KMS-11 (cell line): ENCODE measurements at regions not wholly inside any gene's neighbourhood (a gene's known extent, or its start where the extent isn't known, plus 50 kb on each side); places are given as distances from the start of the nearest gene placed in this dataset.

Experiments used
- H2AFZ ChIP-seq: fragments of 200-600 bp; sonication (generic); 2 replicates; pipeline ENCODE4 v1.6.1; 2016; ENCODE audit warnings: antibody characterized with exemption, mixed run types, low read depth
- H3K27ac ChIP-seq: fragments of 200-600 bp; sonication (generic); 2 replicates; pipeline ENCODE4 v1.6.1; 2016; ENCODE audit warnings: mild to moderate bottlenecking, mixed run types
- H3K27me3 ChIP-seq: fragments of 200-600 bp; sonication (generic); 2 replicates; pipeline ENCODE4 v1.6.1; 2017; ENCODE audit warnings: mild to moderate bottlenecking, low read depth, mixed run types, moderate library complexity; ENCODE audit not compliant: insufficient read depth
- H3K36me3 ChIP-seq: fragments of 200-600 bp; sonication (generic); 2 replicates; pipeline ENCODE4 v1.6.1; 2017; ENCODE audit warnings: mild to moderate bottlenecking, mixed run types; ENCODE audit not compliant: insufficient read depth
- H3K4me1 ChIP-seq: fragments of 200-600 bp; sonication (generic); 2 replicates; pipeline ENCODE4 v1.6.1; 2016; ENCODE audit warnings: mild to moderate bottlenecking, low read depth, mixed run types; ENCODE audit not compliant: poor library complexity, severe bottlenecking
- H3K4me2 ChIP-seq: fragments of 200-600 bp; sonication (generic); 2 replicates; pipeline ENCODE4 v1.7.0; 2016; ENCODE audit warnings: mild to moderate bottlenecking, mixed run types
- H3K4me3 ChIP-seq: fragments of 200-600 bp; sonication (generic); IDR thresholded peaks from 2 replicates; pipeline ENCODE4 v1.6.1; 2017; ENCODE audit warnings: low read depth, low read length, mixed read lengths; ENCODE audit not compliant: insufficient read depth
- H3K79me2 ChIP-seq: fragments of 200-600 bp; sonication (generic); 2 replicates; pipeline ENCODE4 v1.6.1; 2016; ENCODE audit warnings: low read depth, mixed run types; ENCODE audit not compliant: insufficient read depth
- H3K9ac ChIP-seq: fragments of 200-600 bp; sonication (generic); 2 replicates; pipeline ENCODE4 v1.6.1; 2016; ENCODE audit warnings: mild to moderate bottlenecking, mixed run types
- H4K20me1 ChIP-seq: fragments of 200-600 bp; sonication (generic); 2 replicates; pipeline ENCODE4 v1.6.1; 2016; ENCODE audit warnings: mild to moderate bottlenecking, mixed run types; ENCODE audit not compliant: insufficient read depth
- TF ChIP-seq, protein P1 (sequence below): fragments of 200-600 bp; sonication (generic); conservative IDR thresholded peaks from 2 replicates; pipeline ENCODE4 v1.6.1; 2017; ENCODE audit warnings: low read depth, mild to moderate bottlenecking, antibody characterized with exemption, low read length, moderate library complexity, mixed read lengths

DNA sequence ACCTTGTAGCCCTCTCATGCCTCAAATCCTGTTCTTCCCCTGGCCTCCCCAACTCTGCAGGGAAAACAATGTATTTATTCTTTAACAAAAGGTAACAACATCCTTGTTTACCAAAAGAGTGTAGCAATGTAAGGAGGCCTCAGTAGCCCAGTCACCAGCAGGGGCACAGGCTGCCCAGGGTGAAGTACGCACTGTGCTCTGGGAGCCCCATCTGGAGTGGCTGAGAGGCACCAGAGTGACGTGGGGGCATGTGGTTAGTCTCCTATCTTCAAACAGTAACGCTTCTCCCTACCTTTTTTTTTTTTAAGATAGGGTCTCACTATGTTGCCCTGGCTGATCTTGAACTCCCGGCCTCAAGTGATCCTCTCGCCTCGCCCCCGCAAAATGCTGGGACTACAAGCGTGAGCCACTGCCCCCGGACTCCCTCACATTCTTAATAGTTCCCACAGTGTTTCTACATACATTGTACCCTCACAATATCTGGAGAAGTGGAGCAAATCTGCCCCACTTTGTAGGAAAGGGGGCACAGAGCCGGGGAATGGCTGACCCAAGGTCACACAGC is 51.3 kb upstream of the ECE1 start:
- Histone ChIP-seq H3K27ac (no peak overlapping the region), H3K79me2 (no peaks in the 10 kb centered on the region), H4K20me1 (no peaks in the 10 kb centered on the region), H3K9ac (no peak overlapping the region), H3K36me3 (no peaks in the 10 kb centered on the region), H3K4me2 (no peak overlapping the region), H2AFZ (no peak overlapping the region), H3K27me3 (no peaks in the 10 kb centered on the region), H3K4me1 (peaks cover 21% of the 10 kb centered on the region), H3K4me3 (no peak overlapping the region)
- TF ChIP-seq, protein P1, sequence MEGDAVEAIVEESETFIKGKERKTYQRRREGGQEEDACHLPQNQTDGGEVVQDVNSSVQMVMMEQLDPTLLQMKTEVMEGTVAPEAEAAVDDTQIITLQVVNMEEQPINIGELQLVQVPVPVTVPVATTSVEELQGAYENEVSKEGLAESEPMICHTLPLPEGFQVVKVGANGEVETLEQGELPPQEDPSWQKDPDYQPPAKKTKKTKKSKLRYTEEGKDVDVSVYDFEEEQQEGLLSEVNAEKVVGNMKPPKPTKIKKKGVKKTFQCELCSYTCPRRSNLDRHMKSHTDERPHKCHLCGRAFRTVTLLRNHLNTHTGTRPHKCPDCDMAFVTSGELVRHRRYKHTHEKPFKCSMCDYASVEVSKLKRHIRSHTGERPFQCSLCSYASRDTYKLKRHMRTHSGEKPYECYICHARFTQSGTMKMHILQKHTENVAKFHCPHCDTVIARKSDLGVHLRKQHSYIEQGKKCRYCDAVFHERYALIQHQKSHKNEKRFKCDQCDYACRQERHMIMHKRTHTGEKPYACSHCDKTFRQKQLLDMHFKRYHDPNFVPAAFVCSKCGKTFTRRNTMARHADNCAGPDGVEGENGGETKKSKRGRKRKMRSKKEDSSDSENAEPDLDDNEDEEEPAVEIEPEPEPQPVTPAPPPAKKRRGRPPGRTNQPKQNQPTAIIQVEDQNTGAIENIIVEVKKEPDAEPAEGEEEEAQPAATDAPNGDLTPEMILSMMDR, result no peak

DNA sequence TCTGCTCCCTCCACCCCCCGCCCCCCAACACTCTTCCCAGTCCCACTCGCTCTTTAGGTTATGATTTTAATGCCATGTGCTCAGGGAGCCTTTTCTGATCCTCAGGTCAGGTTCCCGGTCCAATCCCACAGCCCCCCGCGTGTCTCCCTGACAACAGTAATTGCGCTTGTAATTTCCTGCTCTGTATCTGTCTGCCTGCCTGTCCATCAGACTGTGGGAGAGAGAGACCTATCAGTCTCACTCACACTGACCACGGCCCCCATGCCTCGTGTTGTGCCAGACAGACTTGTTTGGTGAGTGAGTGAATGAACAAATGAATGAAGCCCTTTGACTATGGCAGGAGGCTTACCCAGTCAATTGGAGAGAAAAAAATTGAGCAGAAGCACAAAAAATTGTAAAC is 50.8 kb upstream of the ECE1 start:
- TF ChIP-seq, protein P1, result no peak
- H3K27me3 ChIP-seq, result no peaks in the 10 kb centered on the region
- no peaks in the 10 kb centered on the region for H4K20me1 ChIP-seq
- no peak overlapping the region for H3K9ac ChIP-seq
- no peak overlapping the region for H2AFZ ChIP-seq
- no peak overlapping the region for H3K4me3 ChIP-seq
- H3K36me3 ChIP-seq, result no peaks in the 10 kb centered on the region
- H3K4me2 ChIP-seq, result no peak overlapping the region
- no peaks in the 10 kb centered on the region for H3K79me2 ChIP-seq
- H3K27ac ChIP-seq, result no peak overlapping the region
- peaks cover 23% of the 10 kb centered on the region for H3K4me1 ChIP-seq

DNA sequence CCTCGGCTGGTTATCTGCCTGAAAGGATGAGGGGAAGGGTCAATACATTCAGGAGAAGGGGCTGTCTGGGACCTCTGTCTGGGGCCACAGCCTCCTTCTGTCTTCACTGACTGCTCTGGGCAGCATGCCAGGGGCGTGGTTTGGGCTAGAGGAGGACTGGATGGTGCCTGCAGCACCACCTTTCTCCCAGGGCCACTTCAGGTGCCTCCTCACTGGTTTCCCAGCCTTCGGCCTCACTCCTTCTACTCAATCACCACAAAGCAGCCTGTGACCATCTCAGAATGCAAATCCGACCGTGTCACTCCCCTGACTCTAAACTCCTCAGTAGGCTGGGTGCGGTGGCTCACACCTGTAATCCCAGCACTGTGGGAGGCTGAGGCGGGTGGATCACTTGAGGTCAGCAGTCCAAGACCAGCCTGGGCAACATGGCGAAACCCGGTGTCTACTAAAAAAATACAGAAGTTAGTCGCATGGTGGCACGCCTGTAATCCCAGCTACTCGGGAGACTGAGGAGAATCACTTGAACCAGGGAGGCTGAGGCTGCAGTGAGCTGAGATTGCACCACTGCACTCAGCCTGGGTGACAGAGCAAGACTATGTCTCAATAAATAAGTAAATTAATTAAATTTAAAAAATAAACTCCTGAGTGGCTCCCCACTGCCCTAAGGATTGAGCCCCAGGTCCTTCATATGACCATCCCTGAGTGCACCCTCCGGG is 50.1 kb upstream of the ECE1 start:
- no peak overlapping the region for H3K4me2 ChIP-seq
- H4K20me1 ChIP-seq, result no peaks in the 10 kb centered on the region
- peaks cover 27% of the 10 kb centered on the region for H3K4me1 ChIP-seq
- H3K27me3 ChIP-seq, result no peaks in the 10 kb centered on the region
- no peak overlapping the region for H3K9ac ChIP-seq
- H3K4me3 ChIP-seq, result no peak overlapping the region
- H2AFZ ChIP-seq, result no peak overlapping the region
- no peaks in the 10 kb centered on the region for H3K36me3 ChIP-seq
- no peak overlapping the region for H3K27ac ChIP-seq
- H3K79me2 ChIP-seq, result no peaks in the 10 kb centered on the region
- TF ChIP-seq, protein P1, result no peak
